ENCODE measurements at regions not wholly inside any gene's neighbourhood (a gene's known extent, or its start where the extent isn't known, plus 50 kb on each side); places are given as distances from the start of the nearest gene placed in this dataset.

DNA sequence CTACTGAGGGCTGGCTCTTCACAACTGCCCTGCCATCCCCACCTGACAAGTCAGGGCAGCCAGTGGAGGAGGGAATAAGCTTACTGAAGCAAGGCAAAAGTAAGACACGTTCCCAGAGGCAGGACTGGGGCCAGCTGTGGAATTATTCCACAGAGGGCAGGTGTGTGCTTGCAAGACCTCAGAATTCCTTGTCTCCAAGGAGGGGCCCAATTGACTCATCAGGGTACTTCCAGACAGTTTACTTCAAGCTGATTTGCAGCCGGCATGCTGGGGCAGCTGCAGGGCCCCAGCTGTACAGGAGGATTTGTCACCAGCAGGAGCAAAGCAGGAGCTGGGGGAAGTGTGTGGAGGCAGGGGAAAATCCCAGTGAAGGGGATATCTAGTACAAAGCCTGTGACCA, 167.5 kb upstream of the CAMK1G start:
- TF ChIP-seq POLR2AphosphoS5 (IDR thresholded peaks at IDR 0.05): no peak
- TF ChIP-seq, protein P1, sequence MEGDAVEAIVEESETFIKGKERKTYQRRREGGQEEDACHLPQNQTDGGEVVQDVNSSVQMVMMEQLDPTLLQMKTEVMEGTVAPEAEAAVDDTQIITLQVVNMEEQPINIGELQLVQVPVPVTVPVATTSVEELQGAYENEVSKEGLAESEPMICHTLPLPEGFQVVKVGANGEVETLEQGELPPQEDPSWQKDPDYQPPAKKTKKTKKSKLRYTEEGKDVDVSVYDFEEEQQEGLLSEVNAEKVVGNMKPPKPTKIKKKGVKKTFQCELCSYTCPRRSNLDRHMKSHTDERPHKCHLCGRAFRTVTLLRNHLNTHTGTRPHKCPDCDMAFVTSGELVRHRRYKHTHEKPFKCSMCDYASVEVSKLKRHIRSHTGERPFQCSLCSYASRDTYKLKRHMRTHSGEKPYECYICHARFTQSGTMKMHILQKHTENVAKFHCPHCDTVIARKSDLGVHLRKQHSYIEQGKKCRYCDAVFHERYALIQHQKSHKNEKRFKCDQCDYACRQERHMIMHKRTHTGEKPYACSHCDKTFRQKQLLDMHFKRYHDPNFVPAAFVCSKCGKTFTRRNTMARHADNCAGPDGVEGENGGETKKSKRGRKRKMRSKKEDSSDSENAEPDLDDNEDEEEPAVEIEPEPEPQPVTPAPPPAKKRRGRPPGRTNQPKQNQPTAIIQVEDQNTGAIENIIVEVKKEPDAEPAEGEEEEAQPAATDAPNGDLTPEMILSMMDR (IDR thresholded peaks at IDR 0.05): no peak
- no peak for TF ChIP-seq EP300 (IDR thresholded peaks at IDR 0.05)
- no peak for TF ChIP-seq POLR2A (IDR thresholded peaks at IDR 0.05)

All from sigmoid colon (tissue), 4 donors.